Stimulated activated naive B cell treated with anti-CD40 and anti-IgM and Interleukin-4, amounts not matched to agents 10 μg/mL and 1 μg/mL and 100 μg/mL, for 72 hours (primary cell): ENCODE measurements at regions not wholly inside any gene's neighbourhood (a gene's known extent, or its start where the extent isn't known, plus 50 kb on each side); places are given as distances from the start of the nearest gene placed in this dataset.
A peak's percentile ranks its signal among the peaks of the same experiment; 100 is the strongest.
"Not testable (repeated sequence)": the region's sequence is repeated elsewhere in the genome, so short reads cannot be mapped to it uniquely, and the experiment has no call there.

ENCODE experiments used
- ATAC-seq, 2 donors: fragments of 150-1000 bp; cut with Tn5 transposase; replicated peaks; 2 replicates each; pipeline ENCODE4 v1.10.0; 2021; ENCODE audit warnings: moderate library complexity in 1 of 2
- DNase-seq: peaks from one replicate; pipeline ENCODE4 v3.0.0; 2021
- H3K27ac Mint-ChIP-seq: one replicate; pipeline ENCODE4 v1.8.0; 2022; ENCODE audit warnings: mild to moderate bottlenecking, mixed read lengths
- H3K27me3 Mint-ChIP-seq, 2 donors: one replicate each; pipeline ENCODE4 v1.8.0; 2022; ENCODE audit warnings: mixed read lengths in 2 of 2
- H3K36me3 Mint-ChIP-seq, 2 donors: one replicate each; pipeline ENCODE4 v1.8.0; 2022; ENCODE audit warnings: mixed read lengths in 2 of 2, mild to moderate bottlenecking in 1 of 2
- H3K4me1 Mint-ChIP-seq, 2 donors: one replicate each; pipeline ENCODE4 v1.8.0; 2022; ENCODE audit warnings: mixed read lengths in 2 of 2, mild to moderate bottlenecking in 1 of 2
- H3K4me3 Mint-ChIP-seq, 2 donors: one replicate each; pipeline ENCODE4 v1.8.0; 2022; ENCODE audit warnings: mild to moderate bottlenecking in 2 of 2, mixed read lengths in 2 of 2, moderate library complexity in 1 of 2
- H3K9me3 Mint-ChIP-seq, 2 donors: one replicate each; pipeline ENCODE4 v1.8.0; 2022; ENCODE audit warnings: mixed read lengths in 2 of 2, mild to moderate bottlenecking in 1 of 2

DNA sequence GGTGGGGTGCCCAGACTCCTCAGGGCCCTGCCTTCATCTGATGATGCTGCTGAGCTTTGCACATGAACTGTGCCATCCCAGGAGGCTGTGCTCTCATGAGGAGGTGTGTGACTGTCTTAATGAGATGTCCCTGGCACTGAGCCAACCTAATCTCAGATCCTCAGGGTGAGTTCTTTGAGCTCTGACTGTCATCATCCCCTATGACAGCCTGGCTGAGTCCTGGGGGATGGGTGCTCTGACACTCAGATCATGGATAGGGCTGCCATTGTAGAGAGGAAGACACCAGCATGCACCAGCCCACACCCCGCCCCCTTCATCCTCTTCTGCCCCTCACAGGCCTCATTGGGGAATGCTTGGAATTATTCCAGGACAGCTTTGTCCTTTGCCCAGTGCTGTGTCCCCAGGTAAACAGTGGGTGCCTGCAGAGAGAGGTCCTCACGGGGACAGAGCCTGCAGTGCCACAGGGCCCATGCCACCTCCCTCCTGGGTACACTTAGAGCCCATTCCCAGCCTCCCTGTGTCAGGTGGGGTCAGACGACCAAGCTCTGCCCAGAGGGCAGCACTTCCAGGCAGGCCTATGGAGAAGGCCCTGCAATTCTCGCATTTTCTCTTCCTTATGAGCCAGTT is 310.1 kb upstream of the SFSWAP start:
- not testable (repeated sequence) for DNase-seq, H3K4me1 Mint-ChIP-seq, H3K4me3 Mint-ChIP-seq, H3K36me3 Mint-ChIP-seq, H3K27ac Mint-ChIP-seq
- Mint-ChIP-seq H3K27me3 (peaks cover 2 to 12% of the 10 kb centered on the region in 2 donors), H3K9me3 (peaks cover 19 to 25% of the 10 kb centered on the region in 2 donors)
- ATAC-seq = peak in 1 of 2 donors; percentile 29

- not testable (repeated sequence) for ATAC-seq, H3K27ac Mint-ChIP-seq, DNase-seq, H3K4me3 Mint-ChIP-seq, H3K36me3 Mint-ChIP-seq, H3K4me1 Mint-ChIP-seq
- peaks cover 6 to 15% of the 10 kb centered on the region in 2 donors for H3K27me3 Mint-ChIP-seq
- H3K9me3 Mint-ChIP-seq = peaks cover 19 to 28% of the 10 kb centered on the region in 2 donors
Observed at GRCh38 chr12:131401907-131402633, 308.8 kb upstream of the SFSWAP start.

- Mint-ChIP-seq H3K4me1 (no peaks in the 10 kb centered on the region), H3K4me3 (no peak overlapping the region), H3K27me3 (peaks cover 6 to 15% of the 10 kb centered on the region in 2 donors), H3K36me3 (peaks cover 2 to 3% of the 10 kb centered on the region in 2 donors), H3K9me3 (peaks cover 19 to 28% of the 10 kb centered on the region in 2 donors), H3K27ac (no peak overlapping the region)
- DNase-seq (no peak), ATAC-seq (no peak)
Observed at GRCh38 chr12:131402781-131403396, 308.0 kb upstream of the SFSWAP start.

DNA sequence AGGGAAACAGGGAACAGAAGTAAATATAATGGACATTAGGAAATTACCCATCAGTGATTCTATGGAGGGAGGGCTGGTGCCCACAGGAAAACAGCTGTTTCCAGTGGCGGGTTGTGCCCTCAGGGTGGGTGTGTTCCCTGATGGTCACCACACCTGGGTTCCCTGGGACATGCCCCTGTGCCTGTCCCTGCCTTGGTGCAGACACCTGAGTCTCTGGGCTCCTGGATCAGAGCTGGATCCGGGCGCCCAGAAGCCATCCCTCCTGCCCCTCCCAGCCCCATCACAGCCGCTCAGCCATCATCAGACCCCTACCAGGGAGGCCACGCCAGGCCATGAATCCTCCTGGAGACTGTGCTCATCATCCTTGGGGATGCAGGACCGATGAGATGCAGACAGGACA is 307.2 kb upstream of the SFSWAP start:
- no peak for DNase-seq
- peaks cover 2 to 3% of the 10 kb centered on the region in 2 donors for H3K36me3 Mint-ChIP-seq
- no peak overlapping the region for H3K27ac Mint-ChIP-seq
- H3K4me3 Mint-ChIP-seq = no peak overlapping the region
- no peaks in the 10 kb centered on the region for H3K4me1 Mint-ChIP-seq
- peaks cover 16 to 23% of the 10 kb centered on the region in 2 donors for H3K9me3 Mint-ChIP-seq
- no peak for ATAC-seq
- H3K27me3 Mint-ChIP-seq = peaks cover 11 to 19% of the 10 kb centered on the region in 2 donors

DNA sequence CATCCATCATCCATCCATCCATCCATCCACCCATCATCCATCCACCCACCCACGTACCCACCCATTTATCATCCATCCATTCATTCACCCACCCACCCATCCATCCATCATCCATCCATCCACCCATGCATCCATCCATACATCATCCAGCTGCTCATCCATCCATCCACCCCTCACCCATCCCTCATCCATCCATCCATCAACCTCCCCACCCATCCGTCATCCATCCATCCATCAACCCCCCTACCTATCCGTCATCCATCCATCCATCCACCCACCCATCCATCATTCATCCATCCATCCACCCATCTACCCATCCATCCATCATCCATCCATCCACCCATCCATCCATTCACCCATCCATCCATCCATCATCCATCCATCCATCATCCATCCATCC is 306.2 kb upstream of the SFSWAP start:
- Mint-ChIP-seq H3K4me3 (no peak overlapping the region), H3K27ac (no peak overlapping the region), H3K4me1 (no peaks in the 10 kb centered on the region), H3K36me3 (peaks cover 0 to 2% of the 10 kb centered on the region in 2 donors), H3K9me3 (peaks cover 10 to 16% of the 10 kb centered on the region in 2 donors), H3K27me3 (peaks cover 14 to 22% of the 10 kb centered on the region in 2 donors)
- no peak for ATAC-seq
- DNase-seq = no peak

- Mint-ChIP-seq H3K27me3 (peaks cover 23 to 24% of the 10 kb centered on the region in 2 donors), H3K36me3 (peaks cover 0 to 2% of the 10 kb centered on the region in 2 donors), H3K4me3 (no peak overlapping the region), H3K9me3 (peaks cover 9 to 15% of the 10 kb centered on the region in 2 donors), H3K27ac (no peak overlapping the region), H3K4me1 (no peaks in the 10 kb centered on the region)
- ATAC-seq = no peak
- no peak for DNase-seq
Observed at GRCh38 chr12:131407221-131408035, 303.5 kb upstream of the SFSWAP start.

DNA sequence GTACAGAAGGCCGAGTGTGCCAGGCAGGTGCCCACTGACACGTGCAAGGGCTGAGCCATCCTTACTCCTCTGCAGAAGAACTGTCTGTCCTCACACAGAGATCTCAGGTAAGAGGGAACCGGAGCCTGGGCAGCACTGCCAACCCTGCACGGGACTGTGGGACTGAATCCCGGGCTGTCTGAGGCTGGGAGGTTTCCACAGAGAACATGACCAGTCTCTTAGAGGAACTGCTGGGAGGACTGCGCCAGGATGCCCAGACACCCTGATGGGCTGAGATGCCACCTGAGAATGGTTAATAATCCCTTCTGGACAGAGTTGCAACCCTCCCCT is 302.9 kb upstream of the SFSWAP start:
- peaks cover 9 to 15% of the 10 kb centered on the region in 2 donors for H3K9me3 Mint-ChIP-seq
- peaks cover 23 to 24% of the 10 kb centered on the region in 2 donors for H3K27me3 Mint-ChIP-seq
- H3K4me1 Mint-ChIP-seq = no peaks in the 10 kb centered on the region
- H3K36me3 Mint-ChIP-seq = peaks cover 0 to 2% of the 10 kb centered on the region in 2 donors
- H3K27ac Mint-ChIP-seq = no peak overlapping the region
- no peak overlapping the region for H3K4me3 Mint-ChIP-seq
- ATAC-seq = no peak
- DNase-seq = no peak

DNA sequence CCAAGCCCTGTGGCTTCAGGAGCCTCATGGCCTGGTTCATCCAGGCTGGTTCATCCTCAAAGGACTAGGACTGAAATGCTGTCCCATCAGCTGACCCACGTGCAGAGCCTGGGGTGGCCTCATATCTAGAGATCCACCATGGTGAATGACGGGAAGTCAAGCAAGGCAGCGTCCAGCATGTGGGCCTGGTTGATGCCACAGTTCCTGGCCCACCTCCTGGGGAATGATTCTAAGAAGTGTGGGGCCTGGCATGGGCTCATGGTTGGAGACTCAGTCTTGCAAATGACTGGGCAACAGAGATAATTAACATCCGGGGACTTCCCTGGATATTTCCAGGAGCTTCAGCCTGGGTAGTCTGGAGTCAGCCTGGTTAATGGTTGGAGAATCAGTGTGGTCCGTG is 302.4 kb upstream of the SFSWAP start:
- peaks cover 0 to 2% of the 10 kb centered on the region in 2 donors for H3K36me3 Mint-ChIP-seq
- no peak overlapping the region for H3K27ac Mint-ChIP-seq
- H3K4me1 Mint-ChIP-seq = no peaks in the 10 kb centered on the region
- no peak for DNase-seq
- peaks cover 9 to 15% of the 10 kb centered on the region in 2 donors for H3K9me3 Mint-ChIP-seq
- H3K4me3 Mint-ChIP-seq = no peak overlapping the region
- H3K27me3 Mint-ChIP-seq = peaks cover 23 to 24% of the 10 kb centered on the region in 2 donors
- no peak for ATAC-seq

- Mint-ChIP-seq H3K9me3 (peaks cover 9 to 15% of the 10 kb centered on the region in 2 donors), H3K36me3 (peaks cover 0 to 2% of the 10 kb centered on the region in 2 donors), H3K27ac (no peak overlapping the region), H3K4me1 (no peaks in the 10 kb centered on the region), H3K4me3 (no peak overlapping the region), H3K27me3 (peaks cover 23 to 24% of the 10 kb centered on the region in 2 donors)
- ATAC-seq (no peak), DNase-seq (no peak)
Observed at GRCh38 chr12:131409211-131409610, 301.7 kb upstream of the SFSWAP start.

GRCh38 chr12:131411827-131412226 is 299.1 kb upstream of the SFSWAP start:
- H3K27ac Mint-ChIP-seq, H3K9me3 Mint-ChIP-seq, H3K4me3 Mint-ChIP-seq, H3K36me3 Mint-ChIP-seq, DNase-seq, H3K4me1 Mint-ChIP-seq, ATAC-seq: not testable (repeated sequence)
- H3K27me3 Mint-ChIP-seq = peaks cover 9 to 17% of the 10 kb centered on the region in 2 donors

DNA sequence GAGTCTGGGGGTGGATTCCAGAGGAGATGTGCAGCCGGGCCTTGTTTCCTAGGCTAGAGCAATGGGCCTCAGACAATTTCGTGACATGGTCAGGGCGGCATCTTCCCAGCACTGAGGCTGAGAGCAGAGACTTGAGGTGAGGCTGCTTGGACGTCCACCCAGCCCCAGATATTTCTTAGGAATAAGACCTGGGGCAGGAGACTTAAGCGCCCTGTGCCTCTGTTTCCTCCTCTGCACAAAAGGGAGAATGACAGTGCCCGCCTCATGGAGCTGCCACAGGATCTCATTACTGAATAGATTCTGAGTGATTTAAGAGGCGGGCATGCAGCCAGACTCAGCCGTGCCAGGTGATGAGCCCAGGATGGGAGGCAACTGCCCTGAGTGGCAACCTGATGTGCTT is 297.9 kb upstream of the SFSWAP start:
- no peak overlapping the region for H3K27ac Mint-ChIP-seq
- H3K4me3 Mint-ChIP-seq = no peak overlapping the region
- H3K4me1 Mint-ChIP-seq = no peaks in the 10 kb centered on the region
- ATAC-seq = no peak
- peaks cover 9 to 17% of the 10 kb centered on the region in 2 donors for H3K27me3 Mint-ChIP-seq
- H3K9me3 Mint-ChIP-seq = no peaks in the 10 kb centered on the region
- no peak for DNase-seq
- H3K36me3 Mint-ChIP-seq = no peaks in the 10 kb centered on the region

GRCh38 chr12:131413471-131413870 is 297.4 kb upstream of the SFSWAP start:
- no peaks in the 10 kb centered on the region for H3K9me3 Mint-ChIP-seq
- ATAC-seq (no peak), DNase-seq (no peak)
- no peak overlapping the region for H3K4me3 Mint-ChIP-seq
- no peak overlapping the region for H3K27ac Mint-ChIP-seq
- H3K27me3 Mint-ChIP-seq = peaks cover 6 to 14% of the 10 kb centered on the region in 2 donors
- H3K4me1 Mint-ChIP-seq = no peaks in the 10 kb centered on the region
- no peaks in the 10 kb centered on the region for H3K36me3 Mint-ChIP-seq

DNA sequence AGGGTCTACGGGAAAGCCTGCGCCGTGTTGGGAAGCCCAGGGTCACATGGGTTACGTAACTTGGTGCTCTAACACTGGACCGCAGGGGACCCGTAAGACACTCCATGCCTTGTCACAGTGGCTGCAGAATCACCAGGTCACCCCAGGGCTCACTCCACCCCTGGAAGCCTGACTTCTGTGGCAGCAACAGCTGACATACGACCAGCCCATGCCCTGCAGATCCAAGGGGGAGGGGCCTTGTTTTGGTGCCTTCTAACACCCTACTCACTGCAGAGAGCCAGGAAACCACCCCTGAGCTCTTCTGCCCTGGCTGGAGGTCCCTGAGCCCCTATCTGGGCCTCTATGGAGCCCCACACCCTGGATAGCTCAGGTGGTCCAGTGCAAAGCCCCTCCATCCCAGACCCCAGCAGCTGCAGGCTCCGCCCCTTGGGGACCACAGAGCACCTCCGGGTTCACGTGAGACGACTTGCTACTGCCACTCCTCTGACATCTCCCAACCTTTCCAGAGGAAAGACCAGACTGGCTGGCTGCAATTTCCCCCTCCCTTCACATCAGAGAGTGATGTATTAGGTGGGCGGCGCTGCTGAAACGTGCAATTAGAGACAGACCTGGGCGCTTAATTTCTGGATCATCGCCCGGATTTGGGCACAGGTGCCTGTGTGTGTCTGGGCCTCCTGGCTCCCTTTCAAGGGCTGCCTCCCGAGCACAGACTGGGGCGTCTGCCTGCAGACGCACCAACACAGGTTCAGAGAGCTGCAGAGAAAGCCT is 296.6 kb upstream of the SFSWAP start:
- not testable (repeated sequence) for H3K9me3 Mint-ChIP-seq, H3K36me3 Mint-ChIP-seq, H3K27ac Mint-ChIP-seq, ATAC-seq, DNase-seq, H3K4me1 Mint-ChIP-seq, H3K4me3 Mint-ChIP-seq
- H3K27me3 Mint-ChIP-seq = peaks cover 6 to 12% of the 10 kb centered on the region in 2 donors
